ENCODE measurements at regions not wholly inside any gene's neighbourhood (a gene's known extent, or its start where the extent isn't known, plus 50 kb on each side); places are given as distances from the start of the nearest gene placed in this dataset.

DNA sequence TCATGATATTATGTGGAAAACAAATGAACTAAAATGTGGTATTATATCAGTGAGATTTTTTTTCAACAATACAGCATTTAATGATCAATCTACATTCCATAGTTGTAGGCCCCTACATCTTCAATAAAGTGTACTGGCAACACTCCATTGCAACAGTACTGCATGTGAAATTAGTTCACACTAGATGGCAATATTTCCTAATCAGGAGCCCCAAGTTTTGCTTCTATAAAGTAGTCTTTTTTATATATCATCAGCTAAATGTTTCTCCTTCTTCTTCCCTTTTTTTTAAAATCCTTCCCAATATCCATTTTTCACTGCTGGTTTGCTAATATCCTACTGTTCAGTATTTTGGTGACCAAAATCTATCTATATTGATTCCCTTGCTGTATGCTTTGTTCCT lies 528.3 kb upstream of the ATXN8OS start:
- DNase-seq (ENCODE audit: low read depth in 3 of 3, low spot score in 2 of 3) = no peak

DNA sequence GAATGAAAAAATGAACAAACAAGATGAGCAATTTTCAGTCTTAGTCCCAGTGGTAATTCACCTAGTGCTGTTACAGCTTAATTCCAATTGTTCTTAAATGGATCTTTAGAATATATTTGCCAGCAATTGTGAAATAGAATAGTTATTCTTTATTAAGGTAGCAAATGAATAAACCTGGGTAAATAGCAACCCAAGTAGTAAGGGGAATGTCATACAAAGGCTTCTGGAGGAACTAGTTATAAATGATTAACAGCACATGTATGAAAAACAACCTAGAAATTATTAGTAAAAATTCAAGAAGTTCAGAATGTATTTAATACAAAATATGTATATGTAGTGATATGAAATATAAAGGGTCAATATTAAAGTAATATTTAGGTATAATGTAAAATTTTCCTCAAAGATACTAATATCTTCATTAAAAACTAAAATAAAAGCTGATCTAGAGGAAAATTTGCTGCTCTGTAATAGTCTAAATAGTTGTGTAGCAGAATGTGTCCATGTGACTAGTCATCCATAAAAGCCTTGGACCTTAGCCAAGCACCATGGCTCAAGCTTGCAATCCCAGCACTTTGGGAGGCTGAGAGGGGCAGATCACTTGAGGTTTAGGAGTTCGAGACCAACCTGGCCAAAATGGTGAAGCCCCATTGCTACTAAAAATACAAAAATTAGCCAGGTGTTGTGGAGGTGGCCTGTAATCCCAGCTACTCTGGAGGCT lies 535.9 kb upstream of the ATXN8OS start:
- no peak for DNase-seq (ENCODE audit: low read depth in 3 of 3, low spot score in 2 of 3)

- DNase-seq (ENCODE audit: low read depth in 3 of 3, low spot score in 2 of 3) = no peak
These were observed 540.1 kb upstream of the ATXN8OS start for GRCh38 chr13:69567514-69567913.

DNA sequence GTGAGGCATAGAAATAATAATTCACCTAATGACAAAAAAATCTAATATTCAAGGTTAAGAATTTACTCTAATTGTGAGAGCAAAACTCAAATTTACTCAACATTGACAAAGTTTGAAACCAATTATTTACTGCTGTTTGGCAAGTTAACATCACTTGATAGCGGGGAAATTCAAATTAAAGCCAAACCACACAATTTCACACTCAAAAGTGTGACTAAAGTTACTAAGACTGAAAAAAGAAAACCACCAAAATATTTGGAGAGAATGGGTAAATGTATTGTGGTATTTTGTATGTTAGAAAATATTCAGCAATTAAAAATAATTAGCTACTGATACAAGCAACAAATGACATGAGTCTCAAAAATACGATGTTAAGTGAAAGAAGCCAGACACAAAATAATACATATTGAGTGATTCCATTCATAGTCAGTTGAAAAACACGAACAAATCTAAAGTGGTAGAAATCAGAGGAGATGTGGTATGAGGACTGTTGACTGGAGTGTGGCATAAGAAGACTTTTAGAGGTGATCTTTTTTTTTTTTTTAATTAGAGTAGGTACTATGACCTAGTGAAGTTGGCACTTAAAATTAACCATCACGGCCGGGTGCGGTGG lies 541.4 kb upstream of the ATXN8OS start:
- no peak for DNase-seq (ENCODE audit: low read depth in 3 of 3, low spot score in 2 of 3)

GRCh38 chr13:69565334-69565733 lies 542.3 kb upstream of the ATXN8OS start:
- no peak for DNase-seq (ENCODE audit: low read depth in 3 of 3, low spot score in 2 of 3)

DNA sequence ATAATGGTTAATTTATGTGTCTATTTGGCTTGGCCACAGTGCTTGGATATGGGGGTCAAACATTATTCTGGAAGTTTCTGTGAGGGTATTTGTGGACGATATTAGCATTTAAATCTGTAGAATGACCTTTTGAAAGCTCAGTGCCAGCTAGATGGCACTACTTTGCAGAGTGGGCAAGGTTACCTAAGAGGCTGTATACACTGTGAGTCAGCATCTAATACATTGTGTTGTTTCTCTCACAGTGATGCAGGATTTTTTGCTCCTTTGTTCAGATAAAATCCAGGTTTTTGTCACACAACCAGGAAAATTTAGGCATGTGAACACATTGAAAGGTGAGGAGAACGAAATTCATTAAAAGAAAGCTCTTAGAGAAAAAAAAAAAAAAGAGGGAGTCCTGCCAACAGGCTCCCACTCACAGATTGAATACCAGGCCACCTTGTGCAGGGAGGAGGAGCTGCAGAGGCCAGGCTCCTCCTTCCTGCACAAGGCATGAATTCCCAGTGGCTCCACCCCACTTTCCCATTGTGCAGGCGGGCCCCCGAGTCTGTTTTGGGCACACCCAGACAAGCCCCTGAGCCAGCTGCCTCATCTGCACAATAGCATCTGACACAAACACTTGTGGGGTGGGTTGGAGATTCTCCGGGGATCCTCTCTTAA lies 551.0 kb upstream of the ATXN8OS start:
- no peak for DNase-seq (ENCODE audit: low read depth in 3 of 3, low spot score in 2 of 3)

- DNase-seq (ENCODE audit: low read depth in 3 of 3, low spot score in 2 of 3) = no peak
These were observed 553.6 kb upstream of the ATXN8OS start for GRCh38 chr13:69553976-69554375.

GRCh38 chr13:69551193-69551592 lies 556.4 kb upstream of the ATXN8OS start:
- DNase-seq (ENCODE audit: low read depth in 3 of 3, low spot score in 2 of 3) = no peak

DNA sequence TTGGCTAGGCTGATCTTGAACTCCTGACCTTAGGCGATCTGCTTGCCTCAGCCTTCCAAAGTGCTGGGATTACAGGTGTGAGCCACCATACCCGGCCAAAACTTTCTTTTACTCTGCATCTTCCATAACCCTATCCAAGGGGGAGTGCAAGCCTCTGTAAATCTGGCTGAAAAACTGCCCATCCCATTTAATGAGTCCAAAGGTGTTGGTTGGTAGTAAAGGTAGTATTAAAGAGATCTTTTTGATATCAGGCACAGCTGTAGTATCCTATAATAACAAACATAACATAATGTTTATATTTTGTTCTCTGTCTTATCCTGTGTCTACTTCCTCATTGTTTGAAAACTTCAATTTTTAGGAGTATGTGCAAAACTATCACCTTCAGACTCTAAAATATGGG lies 559.8 kb upstream of the ATXN8OS start:
- no peak for DNase-seq (ENCODE audit: low read depth in 3 of 3, low spot score in 2 of 3)

- no peak for DNase-seq (ENCODE audit: low read depth in 3 of 3, low spot score in 2 of 3)
These were observed 562.1 kb upstream of the ATXN8OS start for GRCh38 chr13:69545551-69545950.

DNA sequence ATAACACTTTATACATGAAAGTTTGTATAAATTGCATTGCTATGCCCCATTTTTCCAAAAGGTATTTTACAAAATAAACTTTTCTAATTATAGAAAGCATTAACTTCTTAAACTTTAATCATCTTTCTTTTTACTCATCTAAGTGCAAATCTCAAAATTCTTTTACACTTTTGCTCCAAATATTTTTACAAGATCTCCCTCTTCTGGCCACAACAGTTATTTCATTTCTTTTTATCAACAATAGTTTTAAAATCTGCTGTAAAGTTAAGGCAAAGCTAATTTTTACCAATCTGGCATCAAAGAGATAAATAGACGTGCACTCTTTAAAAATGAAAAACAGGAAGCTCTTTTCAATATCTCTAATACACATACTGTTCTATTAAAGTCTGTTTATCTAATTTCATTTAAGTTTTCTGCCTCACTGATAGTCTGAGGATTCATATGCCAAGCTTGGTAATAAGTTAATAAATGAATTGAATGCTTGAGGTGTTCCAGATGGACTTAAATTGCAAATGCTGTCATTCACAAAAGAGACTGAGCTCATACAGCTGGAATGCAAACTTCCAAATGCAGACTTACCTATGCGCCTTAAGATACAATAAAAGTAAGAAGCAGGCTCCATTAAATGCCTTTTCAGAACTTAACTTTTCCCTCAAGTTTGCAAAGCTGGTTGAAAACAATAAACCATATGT lies 583.0 kb upstream of the ATXN8OS start:
- no peak for DNase-seq (ENCODE audit: low read depth in 3 of 3, low spot score in 2 of 3)

GRCh38 chr13:69496981-69497380 lies 610.6 kb upstream of the ATXN8OS start:
- DNase-seq (ENCODE audit: low read depth in 3 of 3, low spot score in 2 of 3) = no peak

GRCh38 chr13:69495096-69495495 lies 612.5 kb upstream of the ATXN8OS start:
- DNase-seq (ENCODE audit: low read depth in 3 of 3, low spot score in 2 of 3) = no peak

- no peak for DNase-seq (ENCODE audit: low read depth in 3 of 3, low spot score in 2 of 3)
These were observed 620.0 kb upstream of the ATXN8OS start for GRCh38 chr13:69487576-69487975.

- no peak for DNase-seq (ENCODE audit: low read depth in 3 of 3, low spot score in 2 of 3)
These were observed 621.5 kb upstream of the ATXN8OS start for GRCh38 chr13:69485991-69486592.

DNA sequence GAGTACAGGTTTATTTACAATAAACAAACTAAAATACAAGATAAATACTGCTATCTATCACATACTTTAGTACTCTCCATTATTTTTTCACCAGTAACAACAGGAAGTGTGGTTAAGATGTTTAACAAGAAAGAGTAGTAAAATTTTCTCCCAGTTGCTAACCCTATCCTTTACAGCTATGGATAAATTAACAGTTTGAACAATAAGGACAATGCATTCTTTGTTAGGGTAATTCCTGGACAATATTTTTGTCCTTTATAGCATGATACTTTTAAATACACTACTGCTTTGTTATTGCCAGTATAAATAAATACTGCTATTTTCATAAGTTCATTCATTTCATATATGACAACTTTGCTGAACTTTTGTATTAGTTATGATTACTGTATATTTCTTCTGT lies 630.2 kb upstream of the ATXN8OS start:
- DNase-seq (ENCODE audit: low read depth in 3 of 3, low spot score in 2 of 3) = no peak

- DNase-seq (ENCODE audit: low read depth in 3 of 3, low spot score in 2 of 3) = no peak
These were observed 633.5 kb upstream of the ATXN8OS start for GRCh38 chr13:69474011-69474685.

GRCh38 chr13:69468624-69469023 lies 639.0 kb upstream of the ATXN8OS start:
- DNase-seq (ENCODE audit: low read depth in 3 of 3, low spot score in 2 of 3) = no peak

DNA sequence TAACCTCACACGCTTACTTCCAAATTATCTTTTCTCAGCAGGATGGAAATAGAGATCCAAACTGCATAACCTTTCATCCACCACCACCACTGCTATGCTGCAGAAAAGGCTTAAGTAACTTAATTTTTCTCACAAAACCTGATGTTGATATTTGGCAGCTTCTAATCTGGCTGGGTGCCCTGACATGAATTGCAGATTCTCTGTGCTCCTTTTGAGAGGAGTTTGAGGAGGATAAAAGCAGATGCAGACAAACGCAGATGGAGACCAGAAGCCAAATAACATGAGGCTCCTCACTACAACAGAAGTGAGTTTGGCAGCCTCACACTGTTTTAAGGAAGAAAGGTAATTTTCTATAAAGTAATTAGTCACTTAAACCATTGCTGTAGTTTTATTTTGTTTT lies 646.2 kb upstream of the ATXN8OS start:
- no peak for DNase-seq (ENCODE audit: low read depth in 3 of 3, low spot score in 2 of 3)

- no peak for DNase-seq (ENCODE audit: low read depth in 3 of 3, low spot score in 2 of 3)
These were observed 648.3 kb upstream of the ATXN8OS start for GRCh38 chr13:69459346-69459745.

DNA sequence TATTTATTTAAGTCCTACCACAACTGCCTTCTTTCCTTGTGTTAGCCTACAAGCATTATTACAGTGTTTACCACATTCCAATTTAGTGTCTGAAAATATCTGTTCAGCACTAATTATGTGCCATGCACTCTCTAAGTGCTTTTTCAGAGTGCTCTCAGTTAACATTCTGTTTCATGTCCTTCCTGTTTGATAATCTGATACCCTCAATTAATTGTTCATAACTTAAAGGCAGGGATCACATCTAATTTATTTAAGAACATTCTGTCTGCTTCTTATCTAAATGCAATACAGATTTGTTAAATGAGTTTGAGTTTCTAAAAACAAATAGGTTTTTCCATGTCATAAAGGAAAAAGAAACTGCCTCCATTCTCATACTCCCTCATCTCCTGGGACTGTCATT lies 649.6 kb upstream of the ATXN8OS start:
- DNase-seq (ENCODE audit: low read depth in 3 of 3, low spot score in 2 of 3) = no peak

Data from right renal cortex interstitium (tissue), 3 donors.